Stomach (tissue), 8 donors: ENCODE measurements at regions not wholly inside any gene's neighbourhood (a gene's known extent, or its start where the extent isn't known, plus 50 kb on each side); places are given as distances from the start of the nearest gene placed in this dataset.

Source experiments
- DNase-seq, 2 donors: peaks; one replicate each; pipeline versions ENCODE4 v3.0.0 to v3.0.0-alpha.2; 2013 to 2019
- H3K27ac ChIP-seq, 5 donors: fragments of 200-600 bp in 4 of 5; sonication (generic) in 4 of 5; one replicate each; pipeline ENCODE4 v1.5.1; 2013 to 2019; ENCODE audit warnings: mild to moderate bottlenecking in 1 of 5, moderate library complexity in 1 of 5
- H3K27me3 ChIP-seq, 3 donors: fragments of 200-600 bp; sonication (generic); one replicate each; pipeline ENCODE4 v1.5.1; 2017 to 2019; ENCODE audit warnings: mixed run types in 1 of 3
- H3K36me3 ChIP-seq, 4 donors: fragments of 200-600 bp; sonication (generic); 1 replicate in 3 of 4; 2 replicates in 1 of 4; pipeline ENCODE4 v1.5.1; 2016 to 2019
- H3K4me1 ChIP-seq, 4 donors: fragments of 200-600 bp; sonication (generic); one replicate each; pipeline ENCODE4 v1.5.1; 2016 to 2019
- H3K4me3 ChIP-seq, 4 donors: fragments of 200-600 bp; sonication (generic) in 3 of 4; one replicate each; pipeline ENCODE4 v1.5.1; 2016 to 2019; ENCODE audit warnings: mild to moderate bottlenecking in 1 of 4
- H3K9me3 ChIP-seq, 4 donors: fragments of 200-600 bp; sonication (generic); one replicate each; pipeline ENCODE4 v1.5.1; 2016 to 2019
- CTCF ChIP-seq, 7 experiments: fragments of 450-650 bp in 4 of 7; fragments of 200-600 bp in 3 of 7; sonication (generic) in 3 of 7; IDR thresholded peaks; one replicate each; pipeline ENCODE4 v1.5.1; 2016 to 2019; ENCODE audit warnings: antibody characterized with exemption in 7 of 7, control low read depth in 2 of 7, mild to moderate bottlenecking in 1 of 7
- EP300 ChIP-seq: sonication (generic); formaldehyde crosslinking; IDR thresholded peaks from one replicate; pipeline ENCODE4 v1.6.1; 2017; ENCODE audit warnings: antibody characterized with exemption
- POLR2A ChIP-seq, 4 donors: fragments of 450-650 bp; IDR thresholded peaks; one replicate each; pipeline ENCODE4 v1.6.1; 2016; ENCODE audit warnings: antibody characterized with exemption in 4 of 4, control low read depth in 2 of 4, mild to moderate bottlenecking in 1 of 4, moderate library complexity in 1 of 4
- POLR2AphosphoS5 ChIP-seq, 3 donors: sonication (generic); formaldehyde crosslinking; IDR thresholded peaks; one replicate each; pipeline ENCODE4 v1.6.1; 2016; ENCODE audit warnings: antibody characterized with exemption in 3 of 3
- WGBS, 5 donors: extraction: QIAGEN DNeasy Blood & Tissue Kit in 3 of 5; methylation state at CpG; one replicate each; pipeline versions ENCODE4 v1.1.5 to v1.1.7; 2013 to 2018; 5-methylcytosine and 5-hydroxymethylcytosine counted together
- intact Hi-C: fragments of 100-400 bp; cut with DNase I; formaldehyde crosslinking; loops from one replicate; pipeline ENCODE4 v1.15.1; 2023; ENCODE audit warnings: low total_unique reads
- donor health status: healthy with polysubstance abuse.
- donor health status: Bipolar disorder and iron deficiency.
- donor health status: healthy.

GRCh38 chr13:26951581-26952177 is 191.1 kb upstream of the GPR12 start:
- intact Hi-C loops, result no loop called here
- no peaks in the 10 kb centered on the region for H3K27me3 ChIP-seq
- DNase-seq, result peak; percentile 83 to 84
- H3K9me3 ChIP-seq, result no peaks in the 10 kb centered on the region
- WGBS, 5 donors, result 26 to 57% (median 47%) methylated on average over 12 of the region's 12 CpGs
- peak overlapping the region; percentile 60 to 89 (median 77) for H3K27ac ChIP-seq
- no peak for TF ChIP-seq CTCF (IDR thresholded peaks at IDR 0.05)
- TF ChIP-seq POLR2A (IDR thresholded peaks at IDR 0.05), result no peak
- TF ChIP-seq POLR2AphosphoS5 (IDR thresholded peaks at IDR 0.05), result no peak
- TF ChIP-seq EP300, result no peak
- peaks cover 3 to 26% (median 22%) of the 10 kb centered on the region in 4 donors for H3K4me1 ChIP-seq
- H3K36me3 ChIP-seq, result no peaks in the 10 kb centered on the region
- no peak overlapping the region for H3K4me3 ChIP-seq

GRCh38 chr13:26950968-26951367 is 190.4 kb upstream of the GPR12 start:
- Histone ChIP-seq H3K27ac (peak overlapping the region; percentile 60 to 89 (median 77)), H3K36me3 (no peaks in the 10 kb centered on the region), H3K4me3 (no peak overlapping the region), H3K27me3 (no peaks in the 10 kb centered on the region), H3K4me1 (peaks cover 3 to 25% (median 20%) of the 10 kb centered on the region in 4 donors), H3K9me3 (no peaks in the 10 kb centered on the region)
- 81 to 93% (median 87%) methylated on average over 15 to 17 of the region's 17 CpGs for WGBS, 5 donors
- TF ChIP-seq EP300, result no peak
- no peak for TF ChIP-seq POLR2A (IDR thresholded peaks at IDR 0.05)
- no peak for TF ChIP-seq CTCF (IDR thresholded peaks at IDR 0.05)
- no peak for TF ChIP-seq POLR2AphosphoS5 (IDR thresholded peaks at IDR 0.05)
- no peak for DNase-seq
- intact Hi-C loops, result no loop called here

- H3K4me1 ChIP-seq, result peaks cover 3 to 25% (median 20%) of the 10 kb centered on the region in 4 donors
- H3K27ac ChIP-seq, result peak overlapping the region; percentile 60 to 89 (median 77)
- H3K4me3 ChIP-seq, result no peak overlapping the region
- TF ChIP-seq POLR2A (IDR thresholded peaks at IDR 0.05), result no peak
- TF ChIP-seq EP300, result no peak
- no peak for TF ChIP-seq CTCF (IDR thresholded peaks at IDR 0.05)
- no peak for TF ChIP-seq POLR2AphosphoS5 (IDR thresholded peaks at IDR 0.05)
- intact Hi-C loops, result no loop called here
- H3K9me3 ChIP-seq, result no peaks in the 10 kb centered on the region
- WGBS, 5 donors, result 55 to 68% (median 59%) methylated on average over 8 to 10 of the region's 10 CpGs
- peak in 1 of 2 donors; percentile 35 for DNase-seq
- no peaks in the 10 kb centered on the region for H3K27me3 ChIP-seq
- H3K36me3 ChIP-seq, result no peaks in the 10 kb centered on the region
These were observed 190.0 kb upstream of the GPR12 start for GRCh38 chr13:26950546-26950945.

GRCh38 chr13:26949701-26950502 is 189.3 kb upstream of the GPR12 start:
- DNase-seq, result peak in 1 of 2 donors; percentile 26
- Histone ChIP-seq H3K27me3 (no peaks in the 10 kb centered on the region), H3K36me3 (no peaks in the 10 kb centered on the region), H3K27ac (peak overlapping the region in 3 of 5 donors; percentile 77 to 89 (median 84)), H3K4me1 (peaks cover 3 to 25% (median 20%) of the 10 kb centered on the region in 4 donors), H3K9me3 (no peaks in the 10 kb centered on the region), H3K4me3 (no peak overlapping the region)
- intact Hi-C loops, result loop anchor here (10.0 kb wide), 1 partner anchor 1025 kb away; no protein-coding TSS in a partner anchor
- WGBS, 5 donors, result 27 to 50% (median 35%) methylated on average over 14 of the region's 14 CpGs
- no peak for TF ChIP-seq EP300
- TF ChIP-seq POLR2A (IDR thresholded peaks at IDR 0.05), result no peak
- TF ChIP-seq POLR2AphosphoS5 (IDR thresholded peaks at IDR 0.05), result no peak
- no peak for TF ChIP-seq CTCF (IDR thresholded peaks at IDR 0.05)
